ENCODE measurements at regions not wholly inside any gene's neighbourhood (a gene's known extent, or its start where the extent isn't known, plus 50 kb on each side); places are given as distances from the start of the nearest gene placed in this dataset.

GRCh38 chr2:104504331-104505073 lies 349.4 kb upstream of the POU3F3 start:
- TF ChIP-seq GATA2 (IDR thresholded peaks at IDR 0.05; ENCODE audit: low read depth, low read length) (no peak), GATA3 (IDR thresholded peaks at IDR 0.05; ENCODE audit: low read depth, low read length) (no peak)
